ENCODE measurements at regions not wholly inside any gene's neighbourhood (a gene's known extent, or its start where the extent isn't known, plus 50 kb on each side); places are given as distances from the start of the nearest gene placed in this dataset.

GRCh38 chr4:137923494-137923893, 318.7 kb downstream of the SLC7A11 start:
- no peak for TF ChIP-seq CTCF (IDR thresholded peaks at IDR 0.05; ENCODE audit: extremely low read depth in 1 of 2, insufficient read depth in 1 of 2, low read depth in 1 of 2, low read length in 2 of 2)
- no peak for TF ChIP-seq POLR2AphosphoS5 (IDR thresholded peaks at IDR 0.05; ENCODE audit: insufficient read depth, low read depth, low read length)
- no peak for TF ChIP-seq GATA2 (IDR thresholded peaks at IDR 0.05; ENCODE audit: insufficient read depth, insufficient read length, low read depth, low read length)
- TF ChIP-seq MAX (IDR thresholded peaks at IDR 0.05; ENCODE audit: insufficient read depth, insufficient read length) = no peak

Measured in endothelial cell of umbilical vein (primary cell).